Upper lobe of right lung (tissue), 1 donor: ENCODE measurements at regions not wholly inside any gene's neighbourhood (a gene's known extent, or its start where the extent isn't known, plus 50 kb on each side); places are given as distances from the start of the nearest gene placed in this dataset.

Experiments
- ATAC-seq: fragments of 200-7000 bp; cut with Tn5 transposase; one replicate; pipeline ENCODE4 v1.9.1; 2020; ENCODE audit warnings: mild to moderate bottlenecking, moderate library complexity
- DNase-seq: peaks from one replicate; pipeline ENCODE4 v3.0.0-alpha.2; 2020
- H3K27ac ChIP-seq: fragments of 200-600 bp; one replicate; pipeline ENCODE4 v1.8.0; 2022
- H3K27me3 ChIP-seq: fragments of 200-600 bp; one replicate; pipeline ENCODE4 v1.8.0; 2022; ENCODE audit warnings: mild to moderate bottlenecking
- H3K36me3 ChIP-seq: fragments of 200-600 bp; one replicate; pipeline ENCODE4 v1.8.0; 2022
- H3K4me1 ChIP-seq: fragments of 200-600 bp; one replicate; pipeline ENCODE4 v1.8.0; 2022
- H3K4me3 ChIP-seq: fragments of 200-600 bp; one replicate; pipeline ENCODE4 v1.8.0; 2022; ENCODE audit warnings: mild to moderate bottlenecking
- H3K9me3 ChIP-seq: fragments of 200-600 bp; one replicate; pipeline ENCODE4 v1.8.0; 2022
- CTCF ChIP-seq: fragments of 200-600 bp; IDR thresholded peaks from one replicate; pipeline ENCODE4 v1.8.0; 2022; ENCODE audit warnings: antibody characterized with exemption
- intact Hi-C: fragments of 100-400 bp; cut with DNase I; formaldehyde crosslinking; loops from one replicate; pipeline ENCODE4 v1.11.0; 2022
- donor health status: DM: no; HTN: yes; CAD: no; lungs with severe emphysema.

GRCh38 chr13:88071371-88071770, 400.2 kb downstream of the SLITRK5 start:
- intact Hi-C loops, result no loop called here
- H3K4me3 ChIP-seq, result no peak overlapping the region
- H3K4me1 ChIP-seq, result no peaks in the 10 kb centered on the region
- no peak overlapping the region for H3K27ac ChIP-seq
- ATAC-seq (no peak), DNase-seq (no peak)
- no peaks in the 10 kb centered on the region for H3K36me3 ChIP-seq
- no peaks in the 10 kb centered on the region for H3K9me3 ChIP-seq
- TF ChIP-seq CTCF, result no peak
- no peaks in the 10 kb centered on the region for H3K27me3 ChIP-seq

- intact Hi-C loops, result no loop called here
- no peak for ATAC-seq
- Histone ChIP-seq H3K9me3 (no peaks in the 10 kb centered on the region), H3K27ac (no peak overlapping the region), H3K27me3 (no peaks in the 10 kb centered on the region), H3K4me3 (no peak overlapping the region), H3K36me3 (no peaks in the 10 kb centered on the region), H3K4me1 (no peaks in the 10 kb centered on the region)
- no peak for DNase-seq
- TF ChIP-seq CTCF, result no peak
Observed at GRCh38 chr13:88074794-88075510, 403.8 kb downstream of the SLITRK5 start.

DNA sequence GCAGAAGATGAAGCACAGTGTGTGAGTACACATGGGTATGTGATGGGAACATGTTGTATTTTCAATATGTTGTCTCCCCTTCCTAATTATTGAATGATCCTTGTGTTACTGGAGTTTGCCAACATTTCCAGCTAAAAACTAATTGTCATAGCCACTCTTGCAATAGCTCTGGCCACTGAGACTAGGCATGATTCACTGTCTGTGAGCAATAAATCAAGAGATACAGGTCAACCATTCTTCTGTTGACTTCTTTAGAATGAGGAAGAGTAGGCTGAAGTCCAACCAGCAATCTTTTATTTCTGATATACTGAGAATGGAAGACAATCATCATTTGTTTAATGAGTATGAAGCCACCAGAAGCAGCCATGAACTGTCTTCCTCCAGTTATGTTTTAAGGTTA, 413.9 kb downstream of the SLITRK5 start:
- H3K27me3 ChIP-seq, result no peaks in the 10 kb centered on the region
- no peaks in the 10 kb centered on the region for H3K36me3 ChIP-seq
- DNase-seq (no peak), ATAC-seq (no peak)
- H3K9me3 ChIP-seq, result no peaks in the 10 kb centered on the region
- H3K4me3 ChIP-seq, result no peak overlapping the region
- TF ChIP-seq CTCF, result no peak
- no peaks in the 10 kb centered on the region for H3K4me1 ChIP-seq
- no peak overlapping the region for H3K27ac ChIP-seq
- intact Hi-C loops, result no loop called here

- no peak overlapping the region for H3K4me3 ChIP-seq
- ATAC-seq (no peak), DNase-seq (no peak)
- H3K27ac ChIP-seq, result no peak overlapping the region
- H3K27me3 ChIP-seq, result no peaks in the 10 kb centered on the region
- H3K4me1 ChIP-seq, result no peaks in the 10 kb centered on the region
- no peak for TF ChIP-seq CTCF
- no peaks in the 10 kb centered on the region for H3K36me3 ChIP-seq
- intact Hi-C loops, result no loop called here
- H3K9me3 ChIP-seq, result no peaks in the 10 kb centered on the region
Observed at GRCh38 chr13:88086577-88086976, 415.4 kb downstream of the SLITRK5 start.

DNA sequence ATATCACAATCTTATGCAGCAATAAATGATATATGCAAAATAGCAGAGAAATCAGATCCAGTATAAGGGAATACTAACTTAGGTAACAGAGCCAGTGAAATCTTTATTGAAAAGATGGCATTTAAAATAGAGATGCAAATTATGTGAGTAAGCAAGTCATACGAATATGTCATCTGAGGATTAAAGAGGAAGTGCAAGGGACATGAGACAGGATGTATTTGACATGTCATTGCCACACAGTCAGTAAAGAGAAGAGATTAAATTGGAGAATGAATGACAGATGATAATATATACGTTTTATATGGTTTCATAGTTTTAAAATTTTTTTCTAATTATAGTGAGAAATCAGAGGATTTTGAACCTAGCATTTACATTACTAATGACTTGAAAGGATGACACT, 426.4 kb downstream of the SLITRK5 start:
- no peak for TF ChIP-seq CTCF
- intact Hi-C loops, result no loop called here
- Histone ChIP-seq H3K27me3 (no peaks in the 10 kb centered on the region), H3K9me3 (no peaks in the 10 kb centered on the region), H3K4me1 (no peaks in the 10 kb centered on the region), H3K36me3 (no peaks in the 10 kb centered on the region), H3K4me3 (no peak overlapping the region), H3K27ac (no peak overlapping the region)
- ATAC-seq (no peak), DNase-seq (no peak)

DNA sequence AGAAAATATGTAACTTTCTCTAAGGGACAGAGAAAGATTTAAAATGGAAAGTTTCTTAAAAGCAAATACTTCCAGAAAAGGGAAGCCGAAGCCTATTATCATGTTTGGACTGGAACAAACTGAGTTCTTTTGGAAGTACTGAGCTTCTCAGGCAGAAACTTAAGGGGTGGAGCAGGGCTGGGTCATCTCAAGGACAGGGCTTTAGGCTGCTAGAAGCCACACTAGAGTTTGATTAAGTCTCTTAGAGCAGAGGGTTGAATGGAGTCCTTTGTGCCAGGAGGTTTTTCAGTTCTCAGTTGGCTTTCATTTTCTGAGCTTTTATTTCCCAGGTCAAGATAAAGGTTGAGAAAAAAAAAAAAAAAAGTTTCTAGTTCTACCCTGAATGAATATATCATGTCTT, 432.7 kb downstream of the SLITRK5 start:
- intact Hi-C loops, result no loop called here
- no peak overlapping the region for H3K4me3 ChIP-seq
- no peak for TF ChIP-seq CTCF
- no peak overlapping the region for H3K27ac ChIP-seq
- no peaks in the 10 kb centered on the region for H3K27me3 ChIP-seq
- H3K9me3 ChIP-seq, result no peaks in the 10 kb centered on the region
- no peaks in the 10 kb centered on the region for H3K4me1 ChIP-seq
- no peaks in the 10 kb centered on the region for H3K36me3 ChIP-seq
- ATAC-seq (no peak), DNase-seq (no peak)
